Right lobe of liver (tissue), 6 donors: ENCODE measurements at regions not wholly inside any gene's neighbourhood (a gene's known extent, or its start where the extent isn't known, plus 50 kb on each side); places are given as distances from the start of the nearest gene placed in this dataset.

ENCODE experiments used
- ATAC-seq, 4 donors: fragments of 200-7000 bp; cut with Tn5 transposase; one replicate each; pipeline ENCODE4 v1.9.1; 2020; ENCODE audit warnings: mild to moderate bottlenecking in 4 of 4, moderate library complexity in 4 of 4
- DNase-seq, 3 donors: peaks; one replicate each; pipeline ENCODE4 v3.0.0-alpha.2; 2020
- H3K27ac ChIP-seq, 3 donors: fragments of 200-600 bp; one replicate each; pipeline ENCODE4 v1.8.0; 2022
- H3K27me3 ChIP-seq, 2 donors: fragments of 200-600 bp; one replicate each; pipeline ENCODE4 v1.8.0; 2022
- H3K36me3 ChIP-seq, 4 donors: fragments of 200-600 bp; sonication (generic) in 1 of 4; one replicate each; pipeline versions ENCODE4 v1.5.1 to v1.8.0; 2017 to 2022; ENCODE audit warnings: control low read depth in 1 of 4
- H3K4me1 ChIP-seq, 4 donors: fragments of 200-600 bp; sonication (generic) in 1 of 4; one replicate each; pipeline versions ENCODE4 v1.5.1 to v1.8.0; 2017 to 2022; ENCODE audit warnings: control low read depth in 1 of 4
- H3K4me3 ChIP-seq, 3 donors: fragments of 200-600 bp; one replicate each; pipeline ENCODE4 v1.8.0; 2022
- H3K9me3 ChIP-seq, 4 donors: fragments of 200-600 bp; sonication (generic) in 1 of 4; one replicate each; pipeline versions ENCODE4 v1.5.1 to v1.8.0; 2017 to 2022; ENCODE audit warnings: control low read depth in 1 of 4
- CTCF ChIP-seq, 4 donors: fragments of 200-600 bp in 3 of 4; fragments of 450-650 bp in 1 of 4; IDR thresholded peaks; one replicate each; pipeline versions ENCODE4 v1.5.1 to v1.8.0; 2016 to 2022; ENCODE audit warnings: antibody characterized with exemption in 4 of 4, mild to moderate bottlenecking in 2 of 4
- POLR2A ChIP-seq: fragments of 450-650 bp; IDR thresholded peaks from one replicate; pipeline ENCODE4 v1.6.1; 2017; ENCODE audit warnings: antibody characterized with exemption, mild to moderate bottlenecking
- WGBS: methylation state at CpG from one replicate; pipeline ENCODE4 v1.1.6; 2018; ENCODE audit warnings: low coverage, low lambda C conversion rate; ENCODE audit not compliant: insufficient coverage; ENCODE audit errors: missing lambda C conversion rate; 5-methylcytosine and 5-hydroxymethylcytosine counted together
- intact Hi-C, 2 donors: fragments of 100-400 bp; cut with DNase I; formaldehyde crosslinking; loops; one replicate each; pipeline versions ENCODE4 v1.11.2 to v1.14.1; 2022
- donor health status: DM: no; HTN: yes; CAD: no.
- donor health status: DM: no; HTN: no; CAD: no.
- donor health status: DM: no; HTN: no; CAD: no.
- donor health status: DM: no; HTN: yes; CAD: no.
- donor health status: DM: no; HTN: yes; CAD: no.

GRCh38 chr13:38191016-38191415, 158.6 kb upstream of the UFM1 start:
- DNase-seq (no peak), ATAC-seq (peak; percentile 47 to 73 (median 66))
- Histone ChIP-seq H3K36me3 (no peaks in the 10 kb centered on the region), H3K4me3 (no peak overlapping the region), H3K27me3 (no peaks in the 10 kb centered on the region), H3K27ac (no peak overlapping the region), H3K9me3 (no peaks in the 10 kb centered on the region), H3K4me1 (peaks cover 0 to 3% (median 0%) of the 10 kb centered on the region in 4 donors)
- WGBS: 31% methylated on average over 3 of the region's 3 CpGs
- intact Hi-C loops: no loop called here
- TF ChIP-seq CTCF (IDR thresholded peaks at IDR 0.05) (no peak), POLR2A (no peak)

DNA sequence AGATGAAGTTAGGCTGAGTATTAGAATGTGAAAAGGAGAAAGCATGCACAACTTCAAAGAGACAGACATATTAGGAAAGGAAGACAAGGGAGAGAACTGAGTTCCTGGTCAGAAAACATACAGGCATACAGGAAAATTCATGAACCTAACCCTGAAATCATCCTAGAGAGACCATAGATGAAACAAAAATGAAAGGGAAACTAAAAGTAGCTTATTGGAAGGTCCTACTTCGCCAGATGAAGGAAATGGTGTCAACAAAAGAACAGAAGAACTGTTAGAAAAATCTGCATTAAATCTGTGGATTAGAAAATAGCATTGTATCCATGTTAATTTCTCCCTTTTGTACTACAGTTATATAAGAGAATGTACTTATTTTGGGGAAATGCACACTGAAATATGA, 169.0 kb upstream of the UFM1 start:
- intact Hi-C loops: no loop called here
- no peaks in the 10 kb centered on the region for H3K27me3 ChIP-seq
- no peaks in the 10 kb centered on the region for H3K9me3 ChIP-seq
- H3K27ac ChIP-seq: no peak overlapping the region
- 50% methylated on average over 1 of the region's 1 CpG for WGBS
- no peaks in the 10 kb centered on the region for H3K36me3 ChIP-seq
- H3K4me3 ChIP-seq: no peak overlapping the region
- DNase-seq: no peak
- no peak for TF ChIP-seq CTCF (IDR thresholded peaks at IDR 0.05)
- TF ChIP-seq POLR2A: no peak
- ATAC-seq: peak in 2 of 4 donors; percentile 26 to 37
- no peaks in the 10 kb centered on the region for H3K4me1 ChIP-seq

- Histone ChIP-seq H3K27me3 (no peaks in the 10 kb centered on the region), H3K4me3 (no peak overlapping the region), H3K36me3 (no peaks in the 10 kb centered on the region), H3K27ac (no peak overlapping the region), H3K4me1 (no peaks in the 10 kb centered on the region), H3K9me3 (no peaks in the 10 kb centered on the region)
- TF ChIP-seq CTCF (IDR thresholded peaks at IDR 0.05) (no peak), POLR2A (no peak)
- intact Hi-C loops: no loop called here
- WGBS: 87% methylated on average over 1 of the region's 1 CpG
- no peak for DNase-seq
- no peak for ATAC-seq
Observed at GRCh38 chr13:38180126-38180525, 169.5 kb upstream of the UFM1 start.

DNA sequence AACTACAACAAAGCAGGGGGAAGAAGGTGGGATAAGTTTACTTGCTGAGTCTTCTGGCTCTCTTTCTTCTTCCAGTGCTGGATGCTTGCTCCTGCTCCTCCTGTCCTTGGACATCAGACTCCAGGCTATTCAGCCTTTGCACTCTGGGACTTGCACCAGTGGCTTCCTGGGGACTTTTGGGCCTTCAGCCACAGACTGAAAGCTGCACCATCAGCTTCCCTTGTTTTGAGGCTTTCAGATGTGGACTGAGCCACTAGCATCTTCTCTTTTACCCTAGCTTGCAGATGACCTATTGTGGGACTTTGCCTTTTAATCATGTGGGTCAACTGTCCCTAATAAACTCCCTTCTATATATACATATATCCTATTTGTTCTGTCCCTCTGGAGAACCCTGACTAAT, 173.0 kb upstream of the UFM1 start:
- intact Hi-C loops: no loop called here
- no peak for ATAC-seq
- no peaks in the 10 kb centered on the region for H3K4me1 ChIP-seq
- H3K27me3 ChIP-seq: no peaks in the 10 kb centered on the region
- no peak overlapping the region for H3K27ac ChIP-seq
- DNase-seq: no peak
- H3K9me3 ChIP-seq: no peaks in the 10 kb centered on the region
- H3K4me3 ChIP-seq: no peak overlapping the region
- no peaks in the 10 kb centered on the region for H3K36me3 ChIP-seq
- TF ChIP-seq POLR2A: no peak
- no peak for TF ChIP-seq CTCF (IDR thresholded peaks at IDR 0.05)

GRCh38 chr13:38173403-38173802, 176.2 kb upstream of the UFM1 start:
- DNase-seq (no peak), ATAC-seq (no peak)
- Histone ChIP-seq H3K9me3 (no peaks in the 10 kb centered on the region), H3K27me3 (no peaks in the 10 kb centered on the region), H3K4me1 (no peaks in the 10 kb centered on the region), H3K36me3 (no peaks in the 10 kb centered on the region), H3K4me3 (no peak overlapping the region), H3K27ac (no peak overlapping the region)
- TF ChIP-seq CTCF (IDR thresholded peaks at IDR 0.05) (no peak), POLR2A (no peak)
- intact Hi-C loops: no loop called here
- WGBS: 100% methylated on average over 1 of the region's 1 CpG
